SJCRH30 (cell line): ENCODE measurements at regions not wholly inside any gene's neighbourhood (a gene's known extent, or its start where the extent isn't known, plus 50 kb on each side); places are given as distances from the start of the nearest gene placed in this dataset.

ENCODE experiments used
- DNase-seq, 2 experiments: peaks; one replicate each; pipeline ENCODE4 v3.0.0-alpha.2; 2015 to 2020
- H3K27ac ChIP-seq: fragments of 250-450 bp; sonication (Bioruptor Pico); 2 replicates; pipeline ENCODE4 v1.5.1; 2020; ENCODE audit warnings: mild to moderate bottlenecking, moderate library complexity
- H3K27me3 ChIP-seq: fragments of 250-450 bp; sonication (Bioruptor Pico); 2 replicates; pipeline ENCODE4 v1.5.1; 2020; ENCODE audit warnings: mild to moderate bottlenecking, moderate library complexity
- H3K36me3 ChIP-seq: fragments of 250-450 bp; sonication (Bioruptor Pico); 2 replicates; pipeline ENCODE4 v1.5.1; 2020; ENCODE audit warnings: mild to moderate bottlenecking, moderate library complexity
- H3K4me1 ChIP-seq: fragments of 250-450 bp; sonication (Bioruptor Pico); 2 replicates; pipeline ENCODE4 v1.5.1; 2020; ENCODE audit warnings: mild to moderate bottlenecking, moderate library complexity
- H3K4me3 ChIP-seq: fragments of 250-450 bp; sonication (Bioruptor Pico); 2 replicates; pipeline ENCODE4 v1.5.1; 2020; ENCODE audit warnings: mild to moderate bottlenecking, moderate library complexity
- H3K9me3 ChIP-seq: fragments of 250-450 bp; sonication (Bioruptor Pico); replicated peaks from 2 replicates; pipeline ENCODE4 v1.5.1; 2020; ENCODE audit warnings: mild to moderate bottlenecking, moderate library complexity

- Histone ChIP-seq H3K36me3 (no peaks in the 10 kb centered on the region), H3K27ac (no peak overlapping the region), H3K27me3 (no peaks in the 10 kb centered on the region), H3K9me3 (no peaks in the 10 kb centered on the region), H3K4me3 (no peak overlapping the region), H3K4me1 (no peaks in the 10 kb centered on the region)
- DNase-seq, result no peak
Measured at GRCh38 chr14:44804391-44804790, 157.4 kb downstream of the KLHL28 start.

- no peaks in the 10 kb centered on the region for H3K27me3 ChIP-seq
- H3K36me3 ChIP-seq, result no peaks in the 10 kb centered on the region
- H3K4me3 ChIP-seq, result no peak overlapping the region
- H3K4me1 ChIP-seq, result no peaks in the 10 kb centered on the region
- H3K27ac ChIP-seq, result no peak overlapping the region
- H3K9me3 ChIP-seq, result no peaks in the 10 kb centered on the region
- peak in 1 of 2 experiments; percentile 78 for DNase-seq
Measured at GRCh38 chr14:44803239-44803905, 158.4 kb downstream of the KLHL28 start.

- H3K36me3 ChIP-seq, result no peaks in the 10 kb centered on the region
- no peaks in the 10 kb centered on the region for H3K27me3 ChIP-seq
- no peak overlapping the region for H3K27ac ChIP-seq
- no peaks in the 10 kb centered on the region for H3K9me3 ChIP-seq
- H3K4me3 ChIP-seq, result no peak overlapping the region
- no peak for DNase-seq
- no peaks in the 10 kb centered on the region; the same call in 1 of the 2 replicates for H3K4me1 ChIP-seq
Measured at GRCh38 chr14:44798386-44799242, 163.1 kb downstream of the KLHL28 start.

GRCh38 chr14:44795725-44796124 lies 166.0 kb downstream of the KLHL28 start:
- no peaks in the 10 kb centered on the region for H3K36me3 ChIP-seq
- H3K9me3 ChIP-seq, result 0 out of 2 replicates have a peak, but pooled peaks cover 3% of the 10 kb centered on the region
- H3K4me1 ChIP-seq, result peaks cover 2% of the 10 kb centered on the region; the same call in 1 of the 2 replicates
- no peak overlapping the region for H3K27ac ChIP-seq
- no peak for DNase-seq
- H3K27me3 ChIP-seq, result no peaks in the 10 kb centered on the region
- H3K4me3 ChIP-seq, result no peak overlapping the region

- no peak overlapping the region for H3K27ac ChIP-seq
- H3K4me1 ChIP-seq, result peaks cover 2% of the 10 kb centered on the region; the same call in 1 of the 2 replicates
- no peak overlapping the region for H3K4me3 ChIP-seq
- H3K36me3 ChIP-seq, result no peaks in the 10 kb centered on the region
- no peak for DNase-seq
- 0 out of 2 replicates have a peak, but pooled peaks cover 3% of the 10 kb centered on the region for H3K9me3 ChIP-seq
- no peaks in the 10 kb centered on the region for H3K27me3 ChIP-seq
Measured at GRCh38 chr14:44791730-44792129, 170.0 kb downstream of the KLHL28 start.

GRCh38 chr14:44788612-44789011 lies 173.1 kb downstream of the KLHL28 start:
- Histone ChIP-seq H3K27ac (no peak overlapping the region), H3K4me3 (no peak overlapping the region), H3K9me3 (0 out of 2 replicates have a peak, but pooled peaks cover 3% of the 10 kb centered on the region), H3K36me3 (no peaks in the 10 kb centered on the region), H3K27me3 (no peaks in the 10 kb centered on the region), H3K4me1 (peaks cover 2% of the 10 kb centered on the region; the same call in 1 of the 2 replicates)
- no peak for DNase-seq

GRCh38 chr14:44785096-44785495 lies 176.7 kb downstream of the KLHL28 start:
- Histone ChIP-seq H3K4me3 (no peak overlapping the region), H3K27ac (no peak overlapping the region), H3K27me3 (no peaks in the 10 kb centered on the region), H3K4me1 (no peaks in the 10 kb centered on the region), H3K9me3 (no peaks in the 10 kb centered on the region), H3K36me3 (no peaks in the 10 kb centered on the region)
- DNase-seq, result no peak

GRCh38 chr14:44783901-44784300 lies 177.8 kb downstream of the KLHL28 start:
- H3K9me3 ChIP-seq, result no peaks in the 10 kb centered on the region
- H3K27me3 ChIP-seq, result no peaks in the 10 kb centered on the region
- no peaks in the 10 kb centered on the region for H3K36me3 ChIP-seq
- H3K27ac ChIP-seq, result no peak overlapping the region
- DNase-seq, result no peak
- peaks cover 5% of the 10 kb centered on the region; the same call in 1 of the 2 replicates for H3K4me1 ChIP-seq
- no peak overlapping the region for H3K4me3 ChIP-seq

GRCh38 chr14:44782775-44783238 lies 178.9 kb downstream of the KLHL28 start:
- Histone ChIP-seq H3K27me3 (no peaks in the 10 kb centered on the region), H3K27ac (no peak overlapping the region), H3K4me3 (no peak overlapping the region), H3K36me3 (no peaks in the 10 kb centered on the region), H3K9me3 (no peaks in the 10 kb centered on the region), H3K4me1 (peaks cover 12% of the 10 kb centered on the region)
- DNase-seq, result no peak

- no peaks in the 10 kb centered on the region for H3K9me3 ChIP-seq
- H3K4me1 ChIP-seq, result peaks cover 12% of the 10 kb centered on the region
- H3K36me3 ChIP-seq, result no peaks in the 10 kb centered on the region
- no peak overlapping the region for H3K27ac ChIP-seq
- H3K4me3 ChIP-seq, result no peak overlapping the region
- DNase-seq, result no peak
- no peaks in the 10 kb centered on the region for H3K27me3 ChIP-seq
Measured at GRCh38 chr14:44780989-44781388, 180.8 kb downstream of the KLHL28 start.

- peak; percentile 53 to 72 for DNase-seq
- H3K36me3 ChIP-seq, result no peaks in the 10 kb centered on the region
- no peaks in the 10 kb centered on the region for H3K9me3 ChIP-seq
- H3K27ac ChIP-seq, result no peak overlapping the region
- H3K27me3 ChIP-seq, result no peaks in the 10 kb centered on the region
- H3K4me1 ChIP-seq, result peaks cover 12% of the 10 kb centered on the region
- peak overlapping the region; percentile 9; the same call in 1 of the 2 replicates for H3K4me3 ChIP-seq
Measured at GRCh38 chr14:44778604-44779003, 183.1 kb downstream of the KLHL28 start.

GRCh38 chr14:44777584-44777983 lies 184.2 kb downstream of the KLHL28 start:
- Histone ChIP-seq H3K9me3 (no peaks in the 10 kb centered on the region), H3K4me3 (no peak overlapping the region), H3K4me1 (peaks cover 12% of the 10 kb centered on the region), H3K27ac (no peak overlapping the region), H3K36me3 (no peaks in the 10 kb centered on the region), H3K27me3 (no peaks in the 10 kb centered on the region)
- DNase-seq, result no peak

- Histone ChIP-seq H3K9me3 (no peaks in the 10 kb centered on the region), H3K27me3 (no peaks in the 10 kb centered on the region), H3K4me1 (peaks cover 12% of the 10 kb centered on the region), H3K27ac (no peak overlapping the region), H3K4me3 (no peak overlapping the region), H3K36me3 (no peaks in the 10 kb centered on the region)
- DNase-seq, result no peak
Measured at GRCh38 chr14:44775248-44775647, 186.5 kb downstream of the KLHL28 start.

- Histone ChIP-seq H3K4me3 (no peak overlapping the region), H3K9me3 (no peaks in the 10 kb centered on the region), H3K4me1 (peaks cover 12% of the 10 kb centered on the region), H3K27ac (no peak overlapping the region), H3K27me3 (no peaks in the 10 kb centered on the region), H3K36me3 (no peaks in the 10 kb centered on the region)
- no peak for DNase-seq
Measured at GRCh38 chr14:44774396-44774795, 187.4 kb downstream of the KLHL28 start.

GRCh38 chr14:44771496-44771895 lies 190.3 kb downstream of the KLHL28 start:
- Histone ChIP-seq H3K4me1 (no peaks in the 10 kb centered on the region), H3K36me3 (no peaks in the 10 kb centered on the region), H3K27ac (no peak overlapping the region), H3K27me3 (no peaks in the 10 kb centered on the region), H3K9me3 (no peaks in the 10 kb centered on the region), H3K4me3 (no peak overlapping the region)
- DNase-seq, result no peak
